ENCODE measurements at regions not wholly inside any gene's neighbourhood (a gene's known extent, or its start where the extent isn't known, plus 50 kb on each side); places are given as distances from the start of the nearest gene placed in this dataset.

- no peak for DNase-seq (ENCODE audit: low read depth)
Measured at GRCh38 chr2:173672573-173673340, 292.4 kb downstream of the SP3 start.

- DNase-seq (ENCODE audit: low read depth): no peak
Measured at GRCh38 chr2:173673640-173674039, 291.5 kb downstream of the SP3 start.

GRCh38 chr2:173676647-173677046 lies 288.5 kb downstream of the SP3 start:
- no peak for DNase-seq (ENCODE audit: low read depth)

GRCh38 chr2:173678186-173678585 lies 287.0 kb downstream of the SP3 start:
- DNase-seq (ENCODE audit: low read depth): no peak

- DNase-seq (ENCODE audit: low read depth): no peak
Measured at GRCh38 chr2:173680574-173680973, 284.6 kb downstream of the SP3 start.

GRCh38 chr2:173681881-173682650 lies 283.1 kb downstream of the SP3 start:
- DNase-seq (ENCODE audit: low read depth): no peak

- DNase-seq (ENCODE audit: low read depth): no peak
Measured at GRCh38 chr2:173684896-173685459, 280.2 kb downstream of the SP3 start.

GRCh38 chr2:173690349-173690748 lies 274.8 kb downstream of the SP3 start:
- no peak for DNase-seq (ENCODE audit: low read depth)

GRCh38 chr2:173692068-173692467 lies 273.1 kb downstream of the SP3 start:
- no peak for DNase-seq (ENCODE audit: low read depth)

GRCh38 chr2:173693044-173693589 lies 272.1 kb downstream of the SP3 start:
- no peak for DNase-seq (ENCODE audit: low read depth)

GRCh38 chr2:173696274-173696673 lies 268.9 kb downstream of the SP3 start:
- DNase-seq (ENCODE audit: low read depth): no peak

GRCh38 chr2:173697929-173698328 lies 267.2 kb downstream of the SP3 start:
- DNase-seq (ENCODE audit: low read depth): no peak

GRCh38 chr2:173705656-173706055 lies 259.5 kb downstream of the SP3 start:
- no peak for DNase-seq (ENCODE audit: low read depth)

- DNase-seq (ENCODE audit: low read depth): no peak
Measured at GRCh38 chr2:173706936-173707335, 258.2 kb downstream of the SP3 start.

- DNase-seq (ENCODE audit: low read depth): no peak
Measured at GRCh38 chr2:173708806-173709205, 256.4 kb downstream of the SP3 start.

- no peak for DNase-seq (ENCODE audit: low read depth)
Measured at GRCh38 chr2:173711816-173712215, 253.4 kb downstream of the SP3 start.

GRCh38 chr2:173713904-173714555 lies 251.1 kb downstream of the SP3 start:
- no peak for DNase-seq (ENCODE audit: low read depth)

GRCh38 chr2:173715441-173715840 lies 249.7 kb downstream of the SP3 start:
- DNase-seq (ENCODE audit: low read depth): no peak

GRCh38 chr2:173716458-173717052 lies 248.6 kb downstream of the SP3 start:
- no peak for DNase-seq (ENCODE audit: low read depth)

- DNase-seq (ENCODE audit: low read depth): no peak
Measured at GRCh38 chr2:173719471-173719870, 245.7 kb downstream of the SP3 start.

- DNase-seq (ENCODE audit: low read depth): no peak
Measured at GRCh38 chr2:173720306-173720705, 244.9 kb downstream of the SP3 start.

GRCh38 chr2:173734797-173735196 lies 230.4 kb downstream of the SP3 start:
- no peak for DNase-seq (ENCODE audit: low read depth)
